Activated CD4-positive, alpha-beta T cell treated with anti-CD3 and anti-CD28 coated beads for 4 hours (primary cell): ENCODE measurements at regions not wholly inside any gene's neighbourhood (a gene's known extent, or its start where the extent isn't known, plus 50 kb on each side); places are given as distances from the start of the nearest gene placed in this dataset.

ENCODE experiments used
- DNase-seq, 2 donors: peaks; one replicate each; pipeline ENCODE4 v3.0.0-alpha.2; 2020

GRCh38 chr1:244937099-244937498, 72.8 kb upstream of the HNRNPU start:
- DNase-seq, result no peak

DNA sequence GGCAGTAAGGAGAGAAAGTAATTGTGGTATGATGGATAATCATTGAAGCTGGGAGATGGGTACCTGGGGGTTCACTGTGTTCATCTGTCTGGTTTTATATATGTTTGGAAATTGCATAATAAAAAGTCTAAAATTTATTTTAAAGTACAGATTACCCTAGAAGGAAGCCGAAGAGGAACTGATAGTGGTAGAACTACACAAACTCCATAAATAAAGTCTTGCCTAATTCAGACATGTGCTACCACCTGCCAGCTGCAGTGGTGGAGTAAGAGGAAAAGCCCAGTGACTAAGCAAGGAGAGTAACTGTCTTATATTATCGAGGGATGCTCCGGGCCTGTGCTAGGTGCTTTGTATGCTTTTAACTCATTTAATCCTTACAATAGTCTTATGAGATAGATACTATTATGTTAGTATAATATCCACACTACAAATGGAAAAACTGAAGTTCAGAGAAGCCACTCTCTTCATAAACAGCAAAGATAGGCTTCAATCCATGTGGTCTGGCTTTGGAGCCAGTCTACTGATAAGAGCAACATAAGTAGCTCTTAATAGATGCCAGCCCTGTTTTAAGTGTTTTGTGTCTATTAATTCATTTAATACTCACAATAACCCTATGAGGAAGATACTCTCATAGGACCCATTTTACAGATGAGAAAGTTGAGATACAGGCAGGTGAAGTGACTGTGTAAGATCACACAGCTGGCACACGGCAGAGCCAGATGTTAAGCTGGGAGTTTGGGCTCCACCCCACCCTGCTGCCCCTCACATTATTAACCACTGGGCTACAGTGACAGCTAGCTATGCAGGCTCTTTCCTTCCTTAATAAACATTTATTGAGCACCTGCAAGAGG, 56.8 kb upstream of the HNRNPU start:
- DNase-seq, result no peak

GRCh38 chr1:244919320-244920282, 55.3 kb upstream of the HNRNPU start:
- no peak for DNase-seq

DNA sequence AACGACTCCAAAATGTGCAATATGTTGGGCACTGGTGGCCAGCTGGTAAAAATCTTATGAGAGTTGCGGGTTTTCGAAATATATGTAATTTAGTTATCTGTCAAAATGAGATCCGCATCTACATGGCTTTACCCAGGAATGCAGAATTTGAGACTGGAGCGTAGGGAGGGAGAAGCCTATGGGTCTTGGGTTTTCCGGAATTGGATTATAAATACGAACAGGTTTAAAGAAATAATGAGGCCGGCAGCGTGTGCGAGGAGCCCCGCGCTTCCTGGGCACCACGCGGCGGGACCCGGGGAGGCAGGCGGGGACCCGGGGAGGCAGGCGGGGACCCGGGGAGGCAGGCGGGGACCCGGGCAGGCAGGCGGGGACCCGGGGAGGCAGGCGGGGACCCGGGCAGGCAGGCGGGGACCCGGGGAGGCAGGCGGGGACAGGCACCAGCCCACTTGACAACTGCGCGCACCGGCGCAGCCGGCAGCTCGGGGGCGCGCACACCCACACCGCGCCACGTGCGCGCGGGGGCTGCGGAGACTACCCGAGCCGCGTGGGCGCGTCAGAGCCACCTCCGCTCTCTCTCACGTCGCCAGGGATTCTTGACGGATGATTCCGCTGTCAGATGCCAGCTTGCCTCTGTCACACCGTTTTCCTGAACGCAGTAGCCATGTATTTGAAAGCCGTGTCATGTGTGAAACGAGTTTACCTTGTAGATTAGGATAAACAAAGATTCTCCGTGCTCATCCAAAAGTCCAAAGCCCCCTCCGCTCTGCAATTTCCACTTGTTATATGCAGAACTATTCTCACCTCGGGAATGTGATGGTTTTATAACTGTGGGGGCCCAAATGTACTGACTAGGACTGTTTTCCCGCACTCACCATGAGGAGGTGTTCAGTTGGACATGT, 54.3 kb upstream of the HNRNPU start:
- peak; percentile 69 to 80 for DNase-seq

DNA sequence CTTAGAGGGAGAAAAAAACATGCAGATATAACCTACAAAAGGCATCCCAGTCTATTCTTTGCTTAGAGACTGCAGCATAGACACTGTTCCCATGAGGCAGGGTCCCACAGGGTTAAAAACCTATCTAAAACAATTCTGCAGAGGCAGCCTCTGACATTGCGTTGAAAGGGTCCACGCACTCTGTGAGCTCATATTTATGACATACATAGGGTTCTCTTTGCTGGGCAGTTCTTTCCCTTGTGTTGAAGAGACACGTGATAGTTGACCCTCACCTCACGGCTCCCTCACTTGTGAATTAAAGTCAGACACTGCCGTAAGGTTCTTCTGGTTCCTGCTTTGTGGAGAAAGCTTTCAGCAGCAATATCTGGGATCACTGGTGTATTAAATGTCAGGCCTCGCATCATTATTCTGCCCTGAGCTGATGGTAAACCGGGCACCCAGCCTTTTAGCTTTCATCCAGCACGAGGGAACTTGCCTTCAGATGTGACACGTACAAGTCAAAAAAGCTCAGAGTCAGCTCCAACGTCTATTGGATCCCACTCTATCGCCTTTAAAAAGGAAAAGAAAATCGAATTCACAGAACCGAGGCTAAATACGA, 52.8 kb upstream of the HNRNPU start:
- DNase-seq, result no peak

GRCh38 chr1:244915736-244916135, 51.4 kb upstream of the HNRNPU start:
- DNase-seq, result no peak

GRCh38 chr1:244914761-244915160, 50.4 kb upstream of the HNRNPU start:
- no peak for DNase-seq
